ENCODE measurements at regions not wholly inside any gene's neighbourhood (a gene's known extent, or its start where the extent isn't known, plus 50 kb on each side); places are given as distances from the start of the nearest gene placed in this dataset.

DNA sequence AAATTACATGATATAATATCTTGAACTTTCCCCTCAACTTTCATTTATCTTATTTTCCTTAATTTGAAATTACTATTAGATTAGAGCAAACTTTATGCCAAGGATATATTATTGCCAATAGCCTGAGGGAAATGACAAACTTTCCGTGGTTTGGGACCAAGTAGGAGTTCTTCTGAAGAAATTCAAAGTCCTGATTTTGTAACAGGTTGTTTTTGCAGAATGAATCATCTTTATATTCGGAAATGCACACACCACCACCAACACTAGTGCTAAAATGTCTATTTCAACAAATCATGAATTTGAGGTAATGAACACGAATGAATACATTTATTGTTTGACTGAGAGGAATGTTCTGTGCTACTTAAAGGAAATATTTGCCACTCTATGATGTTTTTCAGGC, 226.7 kb downstream of the GRIA2 start:
- H3K27me3 ChIP-seq (replicated peaks; ENCODE audit: control insufficient read depth, insufficient read depth, low read length), result no peaks in the 10 kb centered on the region
- DNase-seq (ENCODE audit: extremely low read depth, insufficient read length), result no peak
- no peaks in the 10 kb centered on the region for H3K36me3 ChIP-seq (ENCODE audit: control insufficient read depth, insufficient read depth, low read length)
- TF ChIP-seq CTCF (IDR thresholded peaks at IDR 0.05; ENCODE audit: insufficient read depth, low read length, poor library complexity, severe bottlenecking), result no peak
- no peak overlapping the region for H3K4me3 ChIP-seq (replicated peaks; ENCODE audit: low read depth, low read length)

DNA sequence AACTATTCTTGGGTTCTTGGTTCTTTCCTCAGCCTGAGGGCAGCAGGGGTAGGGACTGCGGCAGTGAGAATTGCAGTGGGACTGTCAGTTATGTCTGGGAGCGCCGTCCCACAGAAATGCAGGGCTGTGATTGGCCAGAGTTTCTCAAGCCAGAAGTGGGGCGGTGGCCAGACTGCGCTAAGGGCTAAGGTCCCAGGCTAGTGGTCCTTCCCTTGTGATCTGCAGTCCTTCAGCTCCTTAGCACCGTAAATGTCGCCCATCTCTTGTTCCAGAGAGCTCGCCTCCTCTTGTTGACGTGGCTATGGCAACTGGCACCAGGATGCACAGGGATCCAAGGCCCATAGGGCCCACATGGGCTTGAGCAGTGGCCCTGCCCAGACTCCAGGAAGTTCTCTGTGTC, 223.5 kb downstream of the GRIA2 start:
- TF ChIP-seq CTCF (IDR thresholded peaks at IDR 0.05; ENCODE audit: insufficient read depth, low read length, poor library complexity, severe bottlenecking), result no peak
- Histone ChIP-seq H3K4me3 (replicated peaks; ENCODE audit: low read depth, low read length) (no peak overlapping the region), H3K27me3 (replicated peaks; ENCODE audit: control insufficient read depth, insufficient read depth, low read length) (no peaks in the 10 kb centered on the region), H3K36me3 (ENCODE audit: control insufficient read depth, insufficient read depth, low read length) (no peaks in the 10 kb centered on the region)
- no peak for DNase-seq (ENCODE audit: extremely low read depth, insufficient read length)

DNA sequence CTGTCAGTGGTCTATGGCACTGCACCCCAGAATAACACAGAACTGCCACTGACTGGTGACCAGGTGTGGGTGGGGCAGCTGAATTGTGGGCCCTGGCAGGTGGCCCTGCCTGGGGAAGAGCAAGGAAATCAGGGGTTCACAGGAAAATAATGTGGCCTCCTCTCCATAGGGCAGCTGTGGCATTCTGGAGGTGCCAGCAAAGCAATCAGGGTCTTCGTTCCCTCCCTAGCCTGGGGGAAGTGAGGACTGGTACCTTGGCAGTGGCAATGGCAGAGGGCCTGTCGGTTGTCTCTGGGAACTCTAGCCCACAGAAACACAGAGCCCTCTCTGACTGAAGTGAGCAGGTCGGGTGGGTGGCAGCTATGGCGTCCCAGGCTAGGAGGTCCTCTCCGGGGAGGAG, 223.0 kb downstream of the GRIA2 start:
- Histone ChIP-seq H3K4me3 (replicated peaks; ENCODE audit: low read depth, low read length) (no peak overlapping the region), H3K36me3 (ENCODE audit: control insufficient read depth, insufficient read depth, low read length) (no peaks in the 10 kb centered on the region), H3K27me3 (replicated peaks; ENCODE audit: control insufficient read depth, insufficient read depth, low read length) (no peaks in the 10 kb centered on the region)
- no peak for DNase-seq (ENCODE audit: extremely low read depth, insufficient read length)
- no peak for TF ChIP-seq CTCF (IDR thresholded peaks at IDR 0.05; ENCODE audit: insufficient read depth, low read length, poor library complexity, severe bottlenecking)

DNA sequence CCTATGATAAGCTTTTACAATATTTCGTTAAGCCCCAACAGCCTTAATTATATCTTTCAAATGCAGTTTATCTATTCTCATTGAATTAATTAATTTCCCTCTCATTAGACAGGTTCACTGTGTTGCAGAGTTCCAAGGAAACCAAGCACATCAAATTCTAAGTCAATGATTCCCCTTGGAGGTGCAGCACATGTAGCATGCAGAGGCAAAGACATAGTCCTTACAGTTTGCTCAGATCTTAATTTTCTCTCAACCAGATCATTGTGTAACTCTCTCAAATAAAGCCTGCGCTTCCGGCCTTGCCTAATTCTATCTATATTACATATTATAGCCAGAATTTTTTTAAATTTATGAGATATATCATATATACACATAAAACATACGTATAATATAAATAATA, 205.4 kb downstream of the GRIA2 start:
- Histone ChIP-seq H3K27me3 (replicated peaks; ENCODE audit: control insufficient read depth, insufficient read depth, low read length) (no peaks in the 10 kb centered on the region), H3K36me3 (ENCODE audit: control insufficient read depth, insufficient read depth, low read length) (no peaks in the 10 kb centered on the region), H3K4me3 (replicated peaks; ENCODE audit: low read depth, low read length) (no peak overlapping the region)
- TF ChIP-seq CTCF (IDR thresholded peaks at IDR 0.05; ENCODE audit: insufficient read depth, low read length, poor library complexity, severe bottlenecking), result no peak
- DNase-seq (ENCODE audit: extremely low read depth, insufficient read length), result no peak

GRCh38 chr4:157423526-157424020, 203.0 kb downstream of the GRIA2 start:
- TF ChIP-seq CTCF (IDR thresholded peaks at IDR 0.05; ENCODE audit: insufficient read depth, low read length, poor library complexity, severe bottlenecking), result no peak
- no peak overlapping the region for H3K4me3 ChIP-seq (replicated peaks; ENCODE audit: low read depth, low read length)
- no peaks in the 10 kb centered on the region for H3K36me3 ChIP-seq (ENCODE audit: control insufficient read depth, insufficient read depth, low read length)
- DNase-seq (ENCODE audit: extremely low read depth, insufficient read length), result no peak
- H3K27me3 ChIP-seq (replicated peaks; ENCODE audit: control insufficient read depth, insufficient read depth, low read length), result no peaks in the 10 kb centered on the region

GRCh38 chr4:157421365-157421764, 200.8 kb downstream of the GRIA2 start:
- Histone ChIP-seq H3K4me3 (replicated peaks; ENCODE audit: low read depth, low read length) (no peak overlapping the region), H3K36me3 (ENCODE audit: control insufficient read depth, insufficient read depth, low read length) (no peaks in the 10 kb centered on the region), H3K27me3 (replicated peaks; ENCODE audit: control insufficient read depth, insufficient read depth, low read length) (no peaks in the 10 kb centered on the region)
- TF ChIP-seq CTCF (IDR thresholded peaks at IDR 0.05; ENCODE audit: insufficient read depth, low read length, poor library complexity, severe bottlenecking), result no peak
- no peak for DNase-seq (ENCODE audit: extremely low read depth, insufficient read length)
